ENCODE measurements at regions not wholly inside any gene's neighbourhood (a gene's known extent, or its start where the extent isn't known, plus 50 kb on each side); places are given as distances from the start of the nearest gene placed in this dataset.

- no peak for TF ChIP-seq CTCF (IDR thresholded peaks at IDR 0.05)
- TF ChIP-seq POLR2A (IDR thresholded peaks at IDR 0.05): no peak
- no peak for TF ChIP-seq POLR2AphosphoS5 (IDR thresholded peaks at IDR 0.05; ENCODE audit: insufficient read depth in 1 of 2, low read depth in 1 of 2)
These were observed 806.1 kb downstream of the TENT5A start for GRCh38 chr6:80946402-80946801.
